NCI-H1930 (cell line): ENCODE measurements at regions not wholly inside any gene's neighbourhood (a gene's known extent, or its start where the extent isn't known, plus 50 kb on each side); places are given as distances from the start of the nearest gene placed in this dataset.
"Not testable (repeated sequence)": the region's sequence is repeated elsewhere in the genome, so short reads cannot be mapped to it uniquely, and the experiment has no call there.

ENCODE experiments used
- DNase-seq, 2 experiments: peaks; one replicate each; lab custom pipeline; 2025; lab: John Stamatoyannopoulos, UW

DNA sequence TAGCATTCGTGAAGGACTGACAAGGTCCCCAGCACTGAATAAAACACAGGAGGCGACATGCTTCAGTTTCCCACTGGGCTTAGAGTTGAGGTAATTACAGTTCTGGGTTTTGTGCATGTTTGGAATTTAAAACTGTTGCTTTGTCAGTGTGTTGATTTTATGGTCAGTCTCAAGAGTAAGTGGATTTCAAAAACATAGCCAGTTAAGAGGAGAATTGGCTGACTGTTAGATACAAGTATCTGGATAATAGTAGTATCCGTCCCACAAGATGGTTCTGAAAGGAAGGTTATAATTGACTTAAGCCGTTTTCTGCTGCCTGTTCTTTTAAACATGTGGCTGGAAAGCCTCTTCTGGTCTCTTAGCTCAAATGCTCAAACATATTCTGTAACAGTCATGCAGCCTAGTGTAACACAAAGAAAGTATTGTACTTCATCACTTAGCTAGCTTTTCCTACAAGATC is 170.9 kb downstream of the POLR1F start:
- no peak for DNase-seq

DNA sequence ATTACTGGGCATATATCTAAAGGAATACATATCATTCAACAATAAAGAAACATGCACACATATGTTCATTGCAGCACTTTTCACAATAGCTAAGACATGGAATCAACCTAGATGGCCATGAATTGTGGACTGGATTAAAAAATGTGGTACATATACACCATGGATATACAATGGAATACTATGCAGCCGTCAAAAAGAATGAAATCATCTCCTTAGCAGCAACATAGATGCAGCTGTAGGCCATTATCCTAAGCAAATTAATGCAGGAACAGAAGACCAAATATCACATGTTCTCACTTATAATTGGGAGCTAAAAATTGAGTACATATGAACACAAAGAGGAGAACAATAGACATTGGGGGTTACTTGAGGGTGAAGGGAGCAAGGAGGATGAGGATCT is 175.6 kb downstream of the POLR1F start:
- DNase-seq = no peak

- DNase-seq = no peak
Observed at GRCh38 chr7:19530852-19531251, 178.0 kb downstream of the POLR1F start.

- DNase-seq = no peak
Observed at GRCh38 chr7:19530261-19530660, 178.6 kb downstream of the POLR1F start.

DNA sequence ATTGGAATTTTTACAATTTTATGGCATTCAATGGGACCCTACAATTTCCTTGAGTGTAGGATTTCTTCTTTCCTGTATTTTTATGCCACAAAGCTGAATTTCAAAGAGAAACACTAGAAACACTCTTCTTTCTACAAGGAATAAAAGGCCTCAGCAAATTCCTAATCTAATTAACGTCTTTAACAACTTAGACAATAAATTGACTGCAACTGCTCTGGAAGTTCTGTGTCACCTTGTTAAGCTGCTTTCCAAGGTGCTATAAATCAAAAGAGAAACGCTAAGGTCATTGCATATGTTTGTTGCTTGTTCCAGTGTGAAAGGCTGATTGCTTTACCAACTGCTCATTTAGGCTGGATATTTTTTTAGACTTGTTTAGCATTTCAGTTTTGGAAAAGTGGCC is 182.2 kb downstream of the POLR1F start:
- DNase-seq = no peak

GRCh38 chr7:19522486-19522885 is 186.4 kb downstream of the POLR1F start:
- no peak for DNase-seq

DNA sequence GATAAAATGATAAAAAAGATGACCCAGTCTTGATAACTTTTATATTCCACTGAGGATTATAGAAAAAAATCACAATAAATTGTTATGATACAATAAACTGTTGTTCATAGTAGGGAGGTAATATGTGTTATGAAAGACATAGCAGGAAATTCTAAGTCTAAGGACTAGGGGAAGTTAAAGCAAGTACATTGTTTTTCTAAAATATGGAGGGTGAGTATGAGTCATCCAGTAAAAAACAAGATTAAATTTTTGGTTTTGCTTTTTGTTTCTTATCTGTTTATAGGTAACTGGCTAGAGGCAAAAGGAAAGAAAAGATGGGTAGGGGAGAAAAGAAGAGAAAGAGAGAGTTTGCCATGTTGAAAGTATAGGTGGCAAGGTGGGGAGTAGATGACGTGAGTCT is 188.4 kb downstream of the POLR1F start:
- DNase-seq = no peak

GRCh38 chr7:19519443-19520021 is 189.3 kb downstream of the POLR1F start:
- DNase-seq = no peak

GRCh38 chr7:19517546-19517945 is 191.3 kb downstream of the POLR1F start:
- not testable (repeated sequence) for DNase-seq

DNA sequence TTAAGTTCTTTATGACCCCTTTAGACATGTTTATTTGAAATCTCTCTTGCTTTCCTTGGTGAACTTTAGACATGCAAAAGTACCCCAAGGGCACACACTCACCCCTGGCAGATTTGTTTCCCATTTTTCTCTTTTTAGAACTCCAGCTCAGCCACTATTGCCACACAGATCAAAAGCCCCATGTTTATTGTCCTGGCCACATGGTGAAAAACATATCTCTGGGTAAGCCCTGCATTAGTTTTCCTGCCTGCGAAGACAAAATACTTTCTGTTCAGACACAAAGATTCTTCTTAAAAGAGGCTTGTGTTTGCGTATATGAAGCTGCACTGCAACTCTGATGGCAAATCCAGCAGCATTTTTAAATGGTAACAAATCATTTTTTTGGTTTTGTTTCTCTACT is 200.0 kb downstream of the POLR1F start:
- no peak for DNase-seq

DNA sequence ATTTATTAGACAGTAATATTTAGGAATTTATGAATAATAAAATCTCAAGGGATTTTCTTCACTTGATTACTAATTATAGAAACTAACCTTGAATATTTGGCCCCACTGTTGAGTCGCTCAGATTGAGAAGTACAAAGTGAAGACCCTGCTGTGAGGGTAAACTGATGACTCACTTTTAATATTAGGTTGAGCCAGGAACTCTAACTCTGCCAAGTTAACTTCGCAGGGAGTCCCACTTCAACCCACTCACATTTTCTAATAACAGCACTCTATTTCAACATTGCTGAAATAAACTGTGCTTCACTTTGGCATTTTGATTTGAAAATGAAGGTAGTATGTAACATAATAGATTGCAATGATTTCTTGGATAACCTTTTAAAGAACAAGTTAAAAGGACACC is 200.7 kb downstream of the POLR1F start:
- DNase-seq = no peak

- DNase-seq = no peak
Observed at GRCh38 chr7:19491821-19492452, 216.9 kb downstream of the POLR1F start.

DNA sequence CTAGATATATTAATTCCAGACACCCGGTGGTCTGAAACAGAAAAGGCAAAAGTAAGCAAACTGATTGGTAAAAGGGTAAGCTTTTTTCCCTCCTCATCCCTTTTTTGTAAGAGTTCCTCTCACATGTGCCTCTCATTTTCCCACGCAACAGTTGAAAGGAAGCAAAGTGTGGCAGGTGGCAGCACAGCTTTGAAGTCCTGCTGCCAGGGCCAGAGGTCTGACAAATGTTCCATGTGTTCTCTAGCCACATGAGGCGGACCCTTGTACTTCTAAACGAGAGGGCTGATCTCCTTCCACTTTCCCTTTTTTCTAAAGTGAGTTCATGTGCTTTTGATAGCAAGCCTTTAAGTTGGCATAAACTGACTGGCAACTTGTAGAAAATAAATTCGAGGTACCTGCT is 217.5 kb downstream of the POLR1F start:
- no peak for DNase-seq

DNA sequence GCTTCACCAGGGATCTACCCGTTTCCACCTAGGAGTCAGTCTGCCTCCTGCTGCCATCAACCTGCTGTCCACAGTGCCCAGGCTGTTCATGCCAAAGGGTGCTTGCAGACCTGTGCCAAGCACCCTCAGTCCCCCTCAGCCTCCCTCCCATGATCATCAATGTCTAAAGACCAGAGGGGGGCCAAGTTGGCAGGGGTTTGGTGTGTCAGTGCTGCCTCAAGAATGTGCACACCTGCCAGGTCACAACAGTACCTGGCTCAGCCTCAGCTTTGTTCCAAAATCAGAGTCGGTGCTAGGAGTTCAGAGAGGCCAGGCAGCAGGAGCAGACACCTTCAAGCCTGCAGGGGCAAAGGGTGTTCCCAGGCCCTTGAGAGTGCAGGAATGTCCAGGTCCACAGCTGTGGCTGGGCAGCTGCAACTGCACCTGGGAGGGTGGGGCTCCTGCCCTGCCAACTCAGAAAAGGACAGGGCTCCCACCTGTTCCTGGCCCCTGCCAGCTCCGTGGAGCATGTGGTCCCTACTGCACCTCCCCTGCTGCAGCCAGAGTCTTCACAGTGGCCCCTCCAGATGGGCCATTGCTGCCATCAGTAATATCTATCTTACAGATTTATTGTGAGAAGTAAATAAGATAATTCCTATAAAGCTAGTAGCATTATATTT is 219.5 kb downstream of the POLR1F start:
- no peak for DNase-seq

GRCh38 chr7:19488056-19488455 is 220.8 kb downstream of the POLR1F start:
- no peak for DNase-seq

DNA sequence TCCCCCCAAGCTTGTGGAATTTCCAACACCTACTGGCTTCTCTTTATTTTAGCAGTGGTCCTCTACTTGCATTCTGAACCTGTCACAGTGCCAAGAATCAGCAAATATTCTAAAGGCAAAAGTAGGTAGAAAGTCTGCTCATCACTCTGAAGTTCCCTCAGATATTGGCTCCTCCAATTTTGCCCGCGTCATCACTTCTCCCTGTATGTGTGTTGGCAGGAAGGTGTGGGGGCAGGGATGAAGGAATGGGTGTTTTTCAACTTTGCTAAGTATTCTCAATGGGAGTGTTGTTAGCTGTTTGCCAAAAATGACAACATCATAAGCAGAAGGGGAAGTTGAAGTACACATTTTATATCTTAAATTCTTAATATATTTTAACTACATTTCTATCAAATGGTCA is 226.2 kb downstream of the POLR1F start:
- no peak for DNase-seq

GRCh38 chr7:19480383-19480782 is 228.5 kb downstream of the POLR1F start:
- no peak for DNase-seq

GRCh38 chr7:19470031-19470430 is 238.8 kb downstream of the POLR1F start:
- no peak for DNase-seq

- no peak for DNase-seq
Observed at GRCh38 chr7:19465861-19466260, 243.0 kb downstream of the POLR1F start.

GRCh38 chr7:19464751-19465150 is 244.1 kb downstream of the POLR1F start:
- no peak for DNase-seq

- no peak for DNase-seq
Observed at GRCh38 chr7:19464241-19464640, 244.6 kb downstream of the POLR1F start.

DNA sequence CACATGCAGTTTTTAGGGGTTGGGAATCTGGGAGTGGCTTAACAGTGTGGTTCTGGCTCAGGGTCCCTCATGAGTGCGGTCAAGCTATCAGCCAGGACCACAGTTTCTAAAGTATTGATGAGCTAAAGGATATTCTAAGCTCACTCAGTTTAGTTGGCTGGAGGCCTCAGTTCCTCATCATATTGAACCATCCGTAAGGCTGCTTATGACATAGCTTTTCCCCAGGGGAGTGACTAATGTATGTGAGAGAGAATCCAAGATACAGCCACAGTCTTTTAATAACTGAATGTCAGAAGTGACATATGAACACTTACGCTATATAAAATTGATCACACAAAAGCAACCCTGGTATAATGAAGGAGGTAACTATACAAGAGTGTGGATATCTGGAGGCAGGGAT is 245.3 kb downstream of the POLR1F start:
- DNase-seq = no peak

DNA sequence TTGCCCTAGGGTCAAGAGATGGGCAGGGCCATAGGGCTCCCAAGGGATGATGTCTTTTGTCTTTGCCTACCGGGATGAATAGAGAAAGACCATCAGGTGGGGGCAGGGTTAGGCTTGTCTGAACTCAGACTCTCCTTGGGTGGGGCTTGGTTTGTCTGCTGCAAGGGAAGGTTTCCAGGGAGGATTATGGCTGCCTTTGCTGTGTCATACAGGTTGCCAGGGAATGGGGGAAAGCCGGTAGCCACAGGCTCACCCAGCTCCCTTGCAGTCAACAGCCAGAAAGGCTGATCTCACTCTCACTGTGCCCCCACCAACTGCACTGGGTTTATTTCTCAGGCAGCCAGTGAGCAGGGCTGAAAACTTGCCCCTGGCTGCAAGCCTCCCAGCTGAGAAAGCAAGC is 253.2 kb downstream of the POLR1F start:
- DNase-seq = no peak

GRCh38 chr7:19448091-19448490 is 260.7 kb downstream of the POLR1F start:
- DNase-seq = no peak
